Myocyte (in vitro differentiated cells): ENCODE measurements at regions not wholly inside any gene's neighbourhood (a gene's known extent, or its start where the extent isn't known, plus 50 kb on each side); places are given as distances from the start of the nearest gene placed in this dataset.

ENCODE experiments used
- DNase-seq: peaks from one replicate; pipeline ENCODE4 v3.0.0-alpha.2; 2012; ENCODE audit warnings: low read depth

DNA sequence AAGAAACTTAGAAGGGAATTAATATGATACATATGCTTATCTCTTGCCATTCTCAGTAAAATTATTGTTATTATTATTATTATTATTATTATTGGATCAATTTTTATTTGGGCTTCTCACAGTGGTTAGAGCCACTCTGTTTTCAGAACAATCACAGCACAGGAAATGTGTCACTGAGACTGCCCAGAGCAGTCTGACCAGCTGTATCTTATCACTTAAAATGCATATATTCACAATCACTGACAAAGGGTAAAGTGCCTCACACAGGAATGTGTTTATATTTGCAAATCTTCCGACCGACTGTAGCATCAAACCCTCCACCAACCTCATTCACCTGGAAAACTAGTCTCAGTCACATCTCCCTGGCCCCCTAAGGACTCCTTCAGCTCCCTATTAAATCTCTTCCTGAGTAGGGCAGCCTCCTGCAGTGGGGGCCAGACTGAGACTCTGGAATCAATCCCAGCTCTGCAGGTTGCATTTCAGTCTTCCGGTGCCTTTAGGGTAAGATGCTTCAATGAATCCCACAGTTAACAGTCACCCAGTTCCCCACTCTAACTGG, 738.3 kb upstream of the SLITRK5 start:
- DNase-seq: no peak

DNA sequence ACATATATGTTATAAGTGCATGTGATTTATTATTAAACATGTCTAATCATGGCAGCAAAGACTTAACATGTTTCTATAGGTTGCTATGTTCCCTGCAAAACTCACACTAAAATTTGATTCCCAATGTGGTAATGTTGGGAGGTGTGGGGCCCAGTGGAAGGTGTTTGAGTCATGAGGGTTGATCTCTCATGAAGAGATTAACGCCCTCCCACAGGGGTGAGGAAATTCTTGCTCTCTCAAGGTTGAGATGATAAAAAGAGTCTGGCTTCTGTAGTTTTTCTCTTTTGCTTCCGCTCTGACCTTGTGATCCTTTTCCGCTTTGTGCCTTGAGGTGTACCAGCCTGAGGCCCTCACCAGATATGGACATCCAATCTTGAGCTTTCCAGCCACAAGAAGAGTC, 737.5 kb upstream of the SLITRK5 start:
- DNase-seq: no peak

DNA sequence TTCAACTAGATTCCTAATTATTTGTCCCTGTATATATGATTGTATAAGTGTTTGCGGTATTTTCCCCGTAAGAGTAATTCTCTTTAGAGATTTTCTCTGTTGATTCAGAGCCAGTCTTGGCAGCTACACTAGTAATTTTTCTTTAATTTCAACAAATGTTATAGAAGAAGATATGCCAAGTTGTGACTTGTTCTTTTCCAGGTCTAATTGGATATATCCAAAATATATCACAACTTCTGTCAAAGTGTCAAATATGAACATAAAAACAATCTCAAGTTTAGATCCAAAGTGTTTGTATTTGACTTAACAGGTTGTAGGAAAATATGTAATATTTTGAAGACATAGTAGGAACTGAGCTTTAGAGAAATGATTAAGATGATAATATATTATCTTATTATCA, 733.9 kb upstream of the SLITRK5 start:
- no peak for DNase-seq

GRCh38 chr13:86945584-86945983, 725.6 kb upstream of the SLITRK5 start:
- DNase-seq: no peak

- peak; percentile 7 for DNase-seq
These were observed 724.4 kb upstream of the SLITRK5 start for GRCh38 chr13:86946734-86947133.

DNA sequence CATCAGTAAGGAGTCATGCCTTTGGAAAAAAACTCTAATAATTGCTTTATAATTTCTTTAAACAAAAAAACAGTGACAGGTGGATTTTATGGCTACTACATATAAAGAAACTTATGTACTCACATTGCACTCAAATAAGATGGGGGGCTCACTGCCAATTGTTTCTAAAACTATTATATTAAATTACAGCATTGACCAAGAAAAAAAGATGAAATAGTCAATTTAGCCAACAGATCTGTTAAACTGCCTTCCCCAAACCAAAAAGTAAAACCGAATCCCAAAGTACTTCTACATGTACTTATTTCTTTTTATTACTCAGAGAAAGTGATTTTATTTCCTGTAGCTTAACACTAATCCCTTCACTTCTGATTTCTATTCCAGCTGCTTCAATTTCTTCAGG, 716.8 kb upstream of the SLITRK5 start:
- no peak for DNase-seq

DNA sequence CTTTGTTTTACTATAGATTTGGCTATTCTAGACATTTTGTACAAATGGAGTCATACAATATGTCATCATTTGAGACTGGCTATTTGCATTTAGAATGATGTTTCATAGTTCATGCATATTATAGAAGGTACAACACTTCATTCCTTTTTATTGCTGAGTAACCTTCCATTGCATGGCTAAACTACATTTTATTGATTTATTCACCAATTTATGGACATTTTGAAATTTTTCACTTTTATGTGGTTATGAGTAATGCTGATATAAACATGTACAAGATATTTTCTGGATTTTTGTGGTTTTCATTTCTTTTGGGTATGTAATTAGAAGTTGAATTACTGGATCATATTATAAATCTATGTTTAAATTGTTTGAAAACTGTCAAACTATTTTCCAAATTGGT, 710.3 kb upstream of the SLITRK5 start:
- DNase-seq: no peak

- no peak for DNase-seq
These were observed 696.7 kb upstream of the SLITRK5 start for GRCh38 chr13:86974251-86974994.

DNA sequence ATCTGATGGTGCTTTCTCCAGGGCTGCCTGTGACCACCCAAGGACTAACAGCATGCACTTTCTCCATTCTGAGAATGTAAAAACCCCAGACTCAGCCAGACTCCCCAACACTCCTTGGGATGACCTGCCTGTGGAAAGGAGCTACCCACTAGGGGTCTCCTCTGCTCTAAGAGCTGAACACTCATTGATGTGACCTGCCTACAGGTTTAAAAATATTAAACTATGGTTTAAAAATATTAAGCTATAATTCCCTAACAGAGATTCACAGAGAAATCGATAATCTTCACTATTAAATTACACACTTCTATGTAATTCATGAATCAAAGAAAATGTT, 696.2 kb upstream of the SLITRK5 start:
- peak; percentile 5 for DNase-seq

DNA sequence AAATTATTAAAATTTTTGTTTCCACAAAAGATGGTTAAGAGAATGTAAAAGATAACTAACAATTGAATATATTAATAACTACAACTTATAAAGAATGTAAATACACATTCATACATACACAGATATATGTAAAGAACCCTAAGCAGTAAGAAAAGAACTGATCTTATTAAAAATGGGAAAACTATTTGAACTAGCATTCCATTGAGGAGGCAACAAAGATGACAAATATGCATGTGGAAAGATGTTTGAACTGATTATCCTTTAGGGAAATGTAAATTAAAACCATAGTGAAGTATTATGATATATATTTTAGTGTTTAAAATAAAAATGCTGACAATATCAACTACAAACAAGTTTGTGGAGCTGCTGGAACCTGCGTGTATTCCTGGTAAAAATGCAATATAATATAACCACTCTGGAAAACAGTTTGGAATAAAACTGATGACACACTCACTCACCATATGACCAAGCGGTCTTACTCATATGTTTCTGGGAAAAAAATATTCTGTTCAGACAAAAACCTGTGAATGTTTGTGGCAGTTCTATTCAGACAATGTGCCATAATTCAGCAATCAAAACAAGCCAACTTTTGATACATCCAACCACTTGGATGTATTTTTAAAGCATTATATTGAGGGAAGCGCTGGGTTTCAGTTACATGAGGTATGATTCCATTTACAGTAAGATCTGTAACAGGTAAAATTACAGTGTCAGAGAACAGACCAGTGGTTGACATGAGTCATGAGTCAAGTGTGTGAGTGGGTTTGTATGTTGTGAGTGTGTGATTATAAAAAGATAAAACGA, 694.4 kb upstream of the SLITRK5 start:
- DNase-seq: peak; percentile 19

DNA sequence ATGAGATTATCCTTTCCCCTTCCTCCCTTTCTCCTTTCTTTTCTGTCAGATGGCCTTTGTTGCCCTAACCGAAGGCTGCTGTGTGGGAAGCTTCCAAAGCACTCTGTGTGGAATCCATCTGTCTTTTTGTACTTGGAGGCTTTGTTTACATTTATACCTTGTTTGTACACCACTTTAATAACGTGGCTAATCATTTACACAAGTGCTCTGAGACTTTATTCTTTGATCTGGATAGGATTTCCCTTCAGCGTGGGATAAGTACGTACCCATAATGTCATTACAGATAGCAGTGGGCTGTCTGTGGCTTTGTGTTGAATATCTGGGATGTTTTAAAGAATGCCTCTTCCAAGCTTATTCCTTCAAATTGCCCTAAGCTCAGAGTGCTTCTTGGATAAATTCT, 684.7 kb upstream of the SLITRK5 start:
- peak; percentile 12 for DNase-seq

- no peak for DNase-seq
These were observed 678.9 kb upstream of the SLITRK5 start for GRCh38 chr13:86992251-86992650.

- DNase-seq: no peak
These were observed 667.9 kb upstream of the SLITRK5 start for GRCh38 chr13:87003265-87003664.

DNA sequence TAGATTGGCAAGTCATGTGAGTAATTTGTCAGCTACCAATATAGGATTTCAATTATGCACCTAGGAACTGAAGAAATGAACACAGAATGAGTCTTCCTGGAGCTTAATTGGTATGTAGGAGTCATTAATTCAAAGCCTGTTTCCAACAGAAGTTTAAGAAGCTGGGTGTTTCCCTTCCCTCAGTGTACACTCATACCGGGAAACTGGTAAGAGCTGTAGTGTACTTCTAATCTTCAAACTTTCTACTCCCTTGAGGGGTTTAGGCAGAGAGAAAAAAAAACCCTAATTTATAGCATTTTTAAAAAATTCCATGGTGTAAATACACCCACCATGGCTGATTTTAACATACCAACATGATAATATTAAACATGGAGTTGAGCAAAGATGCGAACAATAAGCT, 665.7 kb upstream of the SLITRK5 start:
- DNase-seq: no peak

- DNase-seq: no peak
These were observed 635.6 kb upstream of the SLITRK5 start for GRCh38 chr13:87035526-87035925.

DNA sequence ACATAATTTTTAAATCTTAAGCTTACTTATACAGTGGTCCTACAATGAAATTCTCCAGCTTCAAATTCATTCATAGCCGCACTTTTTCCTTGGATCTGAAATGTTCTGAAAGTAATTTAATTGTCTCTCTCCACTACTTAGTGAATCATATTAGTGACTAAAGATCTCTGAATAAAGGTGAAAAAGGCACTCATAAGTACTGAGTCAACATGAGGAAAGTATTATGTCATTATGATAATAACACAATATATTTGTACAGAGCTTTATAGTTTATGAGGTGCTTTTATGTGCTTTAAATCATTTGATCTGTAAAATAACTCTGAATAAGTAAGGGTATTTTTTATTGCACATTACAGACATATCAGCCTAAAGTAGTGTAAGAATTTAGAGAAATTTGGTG, 628.2 kb upstream of the SLITRK5 start:
- DNase-seq: no peak

GRCh38 chr13:87052731-87053130, 618.4 kb upstream of the SLITRK5 start:
- DNase-seq: no peak

- peak; percentile 9 for DNase-seq
These were observed 613.2 kb upstream of the SLITRK5 start for GRCh38 chr13:87057807-87058520.

GRCh38 chr13:87058786-87059329, 612.3 kb upstream of the SLITRK5 start:
- DNase-seq: no peak

DNA sequence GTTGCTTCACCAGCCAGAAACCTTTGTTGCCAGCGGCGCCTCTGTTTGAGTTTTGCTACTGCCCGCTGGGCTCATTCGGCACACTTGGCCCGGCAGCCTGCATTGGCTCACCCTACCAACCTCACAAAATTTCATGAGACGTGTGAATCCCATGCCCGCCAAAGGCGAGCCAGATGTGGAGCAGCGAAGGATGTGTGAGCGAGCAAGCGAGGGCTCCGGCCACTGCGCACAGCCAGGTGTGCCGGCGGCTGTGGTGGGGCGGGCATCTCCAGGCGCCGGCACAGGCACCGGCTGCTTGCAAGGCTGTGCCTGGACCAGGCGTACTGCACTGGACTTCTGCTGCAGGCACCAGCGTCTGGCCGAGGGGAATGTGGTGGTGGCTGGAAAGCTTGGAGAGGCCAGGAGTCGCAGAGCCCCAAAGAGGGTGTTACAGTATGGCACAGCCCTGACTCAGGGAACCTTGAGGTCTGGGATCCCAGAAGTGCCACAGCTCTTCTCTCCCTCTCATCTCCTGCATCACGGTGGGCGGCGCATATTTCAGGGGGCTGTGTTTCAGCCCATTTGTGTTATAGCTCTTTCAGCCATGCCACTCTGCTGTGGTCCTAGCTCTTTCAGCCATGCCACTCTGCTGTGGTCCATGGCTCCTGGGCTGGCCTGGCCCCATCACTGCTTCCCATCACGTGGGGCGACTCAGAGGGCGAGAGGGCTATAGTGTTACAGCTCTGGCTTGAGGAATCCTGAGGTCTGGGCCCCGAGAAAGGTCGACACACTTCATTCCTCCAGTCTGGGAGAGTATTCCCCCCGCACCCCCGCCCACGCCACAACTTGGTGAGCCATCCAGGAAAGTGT, 592.0 kb upstream of the SLITRK5 start:
- no peak for DNase-seq
